GM18519 (cell line): ENCODE measurements at regions not wholly inside any gene's neighbourhood (a gene's known extent, or its start where the extent isn't known, plus 50 kb on each side); places are given as distances from the start of the nearest gene placed in this dataset.

Experiments used
- ATAC-seq: cut with Tn5 transposase; IDR thresholded peaks from one replicate; pipeline ENCODE4 v1.9.1; 2021; ENCODE audit warnings: mild to moderate bottlenecking, moderate library complexity; ENCODE audit not compliant: unreplicated experiment, low FRiP score

DNA sequence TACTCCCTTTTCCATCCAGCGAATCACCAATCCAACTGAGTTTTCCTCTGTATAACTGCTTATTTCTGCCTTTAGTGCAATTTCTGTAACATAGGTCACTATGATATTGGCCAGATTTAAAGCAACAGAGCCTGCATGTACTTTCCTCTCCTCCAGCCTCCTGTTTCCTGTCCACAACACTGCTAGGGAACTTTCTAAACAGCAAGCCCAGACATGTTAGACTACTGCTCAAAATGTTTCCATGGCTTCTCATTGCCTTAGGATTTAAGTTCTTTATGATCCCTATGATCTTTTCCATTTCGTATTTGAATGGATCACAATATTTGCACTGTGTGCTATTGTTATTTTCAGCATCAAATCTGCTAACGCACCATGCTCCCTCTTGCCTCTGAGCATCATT, 481.7 kb upstream of the SLC10A2 start:
- no peak for ATAC-seq

DNA sequence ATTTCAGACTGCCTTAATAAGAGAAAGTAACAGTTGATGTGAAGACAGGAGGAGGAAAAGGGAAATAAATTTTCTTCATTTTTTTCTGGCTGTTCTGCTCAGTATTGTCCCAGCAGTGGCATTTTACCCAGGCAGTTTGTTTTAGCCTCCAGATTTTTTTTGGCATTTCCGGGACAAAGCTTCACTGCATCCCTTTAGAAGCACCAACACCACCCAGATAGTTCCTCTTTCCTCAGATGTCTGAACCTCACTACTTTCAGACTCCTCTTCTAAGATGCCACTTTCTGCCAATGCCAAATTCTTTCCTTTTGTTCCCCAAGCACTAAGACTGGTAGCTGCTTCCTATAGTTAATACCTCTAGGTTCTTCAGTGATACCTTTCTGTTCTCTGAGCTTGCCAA, 480.1 kb upstream of the SLC10A2 start:
- ATAC-seq, result no peak

DNA sequence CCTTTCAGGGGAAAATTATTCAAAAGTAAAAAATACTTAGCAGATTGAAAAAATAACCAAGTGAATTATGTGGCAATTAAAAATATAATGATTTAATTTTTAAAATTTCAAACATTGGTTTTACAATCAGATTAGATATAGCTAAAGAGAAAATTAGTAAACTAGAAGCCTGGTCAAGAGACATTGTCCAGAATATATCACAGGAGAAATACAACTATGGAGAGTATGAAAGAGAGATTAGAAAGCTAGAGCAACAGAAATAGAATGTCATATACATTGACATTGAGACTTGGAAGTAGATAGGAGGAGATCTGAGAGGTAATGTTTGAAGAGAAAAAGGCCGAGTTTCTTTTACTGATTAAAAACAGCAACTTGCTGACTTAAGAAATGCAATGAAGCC, 476.4 kb upstream of the SLC10A2 start:
- no peak for ATAC-seq

DNA sequence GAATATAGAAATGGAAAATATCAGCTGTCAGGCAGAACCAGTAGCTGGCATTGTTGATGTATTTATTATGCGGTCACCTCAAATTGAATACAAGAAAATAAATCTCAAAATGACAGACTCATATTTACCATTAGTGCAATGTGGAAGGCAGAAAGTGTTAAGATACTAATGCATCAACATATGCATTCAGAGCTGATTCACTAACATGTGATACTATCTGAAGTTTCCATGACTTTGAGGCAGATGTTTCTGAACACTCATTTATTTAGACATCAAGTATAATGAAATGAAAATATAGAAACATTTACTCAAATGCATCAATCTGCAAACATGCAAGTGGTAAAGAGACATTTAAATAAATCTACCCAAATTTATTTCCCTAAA, 474.2 kb upstream of the SLC10A2 start:
- no peak for ATAC-seq

DNA sequence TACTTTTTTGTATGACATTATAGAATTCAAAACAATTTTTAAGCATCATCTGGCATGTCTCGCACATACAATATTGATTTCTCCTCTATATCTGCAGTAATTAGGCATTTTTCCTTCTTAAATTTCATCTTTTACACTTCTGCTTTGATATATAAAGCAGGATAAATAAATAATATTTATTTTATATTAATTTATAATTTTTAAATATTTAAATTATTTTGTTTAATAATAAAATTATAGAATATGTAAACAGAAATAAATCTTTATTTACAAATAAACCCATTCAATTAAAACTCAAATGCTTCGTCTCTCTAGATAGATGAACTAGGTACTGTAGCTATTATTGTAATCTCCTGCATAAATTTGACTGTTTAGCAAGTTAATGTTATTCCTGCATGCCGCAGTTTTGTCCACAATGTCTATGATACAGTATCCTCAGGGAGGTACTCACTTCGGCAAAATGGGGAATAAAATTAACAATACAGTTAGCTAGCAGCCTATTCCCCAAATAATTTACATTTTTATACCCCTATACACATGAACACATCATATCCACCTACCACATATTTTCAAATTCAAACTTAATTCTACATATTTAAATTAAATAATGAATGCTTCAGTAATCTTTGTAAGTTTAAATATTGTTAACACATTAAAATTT, 473.6 kb upstream of the SLC10A2 start:
- no peak for ATAC-seq

DNA sequence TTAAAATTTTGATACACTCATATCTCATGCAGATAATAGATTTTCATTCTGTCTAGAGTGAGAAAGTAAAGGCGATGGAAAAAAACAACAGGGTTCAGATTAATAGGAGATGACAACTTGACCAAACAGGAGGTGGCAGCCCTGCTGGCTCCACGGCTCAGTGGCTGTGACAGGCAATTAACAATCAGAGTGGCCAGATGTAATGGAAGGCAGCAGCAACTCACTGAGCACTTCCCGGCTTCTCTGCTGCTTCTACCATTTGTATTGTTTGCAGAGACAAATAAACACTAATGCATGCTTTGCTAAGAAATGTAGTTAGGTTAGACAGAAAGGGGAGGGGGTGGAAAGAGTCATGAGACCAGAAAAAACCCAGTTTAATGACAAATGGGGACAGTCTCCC, 473.0 kb upstream of the SLC10A2 start:
- no peak for ATAC-seq

DNA sequence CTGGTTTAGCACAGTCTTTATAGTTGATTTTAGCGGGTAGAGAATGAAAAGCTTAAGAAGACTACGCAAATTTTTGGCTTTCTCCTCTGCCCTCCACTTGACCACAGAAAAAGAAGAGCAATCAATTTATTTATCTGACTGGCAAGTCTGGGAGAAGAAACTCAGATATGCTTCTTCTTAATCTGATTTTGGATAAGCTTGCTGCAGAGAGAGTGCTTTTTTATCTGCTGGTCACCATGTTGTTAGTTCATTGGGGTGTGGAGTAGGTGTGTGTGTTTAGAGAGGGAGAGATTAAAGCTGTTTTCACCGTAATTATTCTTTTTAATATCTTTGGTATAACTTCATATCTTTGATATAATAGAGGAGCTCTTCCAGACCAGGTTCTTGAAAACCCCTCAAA, 471.4 kb upstream of the SLC10A2 start:
- no peak for ATAC-seq

DNA sequence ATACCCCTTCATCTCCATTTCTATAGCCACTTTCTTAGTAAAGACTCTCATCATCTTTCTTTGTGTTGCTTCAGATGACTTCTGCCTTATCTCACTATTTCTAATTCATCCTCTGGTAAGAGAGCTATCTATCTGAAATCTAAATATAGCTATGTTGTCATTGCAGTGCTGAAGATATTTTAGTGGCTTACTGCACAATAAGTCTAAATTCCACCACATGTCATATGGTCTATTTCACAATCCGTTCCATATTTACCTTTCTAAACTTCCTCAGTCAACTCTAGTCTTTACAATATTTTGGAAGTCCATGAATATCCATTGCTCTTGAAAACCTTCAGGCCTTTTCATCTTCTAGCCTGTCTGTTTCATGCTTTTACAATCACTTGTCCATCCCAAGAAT, 465.1 kb upstream of the SLC10A2 start:
- no peak for ATAC-seq

DNA sequence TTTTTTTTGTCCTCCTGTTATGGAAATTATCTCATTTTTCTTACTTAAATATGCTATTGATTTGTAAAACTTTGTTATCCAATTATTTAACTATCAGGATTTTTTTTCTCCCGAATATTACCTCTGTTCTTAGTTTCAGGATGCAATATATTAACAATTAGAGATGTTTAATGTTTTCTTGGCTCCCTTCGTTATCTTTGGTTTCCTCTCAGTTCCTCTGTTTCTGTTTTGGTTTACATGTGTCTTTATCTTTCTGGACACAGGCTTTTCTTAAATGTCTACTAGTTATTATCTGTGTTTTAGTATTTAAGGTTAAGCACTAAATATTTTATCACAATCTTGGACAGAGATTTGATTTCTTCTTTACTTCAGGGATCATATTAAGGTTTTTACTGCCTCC, 462.2 kb upstream of the SLC10A2 start:
- ATAC-seq, result no peak

DNA sequence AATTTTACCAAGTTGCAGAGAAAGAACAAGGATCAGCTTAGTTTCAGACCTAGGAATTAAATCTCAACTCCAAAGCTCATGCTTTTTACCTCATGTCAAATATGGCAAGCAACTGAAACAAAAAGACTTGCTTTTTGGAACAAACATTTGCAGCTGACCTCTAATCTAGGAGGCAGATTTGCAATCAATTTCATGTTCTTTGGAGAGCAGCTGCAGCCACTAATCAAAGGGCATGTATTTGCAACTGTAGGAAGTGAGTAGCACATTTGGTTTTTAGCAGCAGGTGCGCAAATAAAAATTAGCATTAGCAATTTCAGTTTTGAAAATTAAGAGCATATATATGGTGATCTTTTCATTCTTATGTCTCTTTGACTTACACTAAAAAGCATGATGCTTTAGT, 459.3 kb upstream of the SLC10A2 start:
- no peak for ATAC-seq

DNA sequence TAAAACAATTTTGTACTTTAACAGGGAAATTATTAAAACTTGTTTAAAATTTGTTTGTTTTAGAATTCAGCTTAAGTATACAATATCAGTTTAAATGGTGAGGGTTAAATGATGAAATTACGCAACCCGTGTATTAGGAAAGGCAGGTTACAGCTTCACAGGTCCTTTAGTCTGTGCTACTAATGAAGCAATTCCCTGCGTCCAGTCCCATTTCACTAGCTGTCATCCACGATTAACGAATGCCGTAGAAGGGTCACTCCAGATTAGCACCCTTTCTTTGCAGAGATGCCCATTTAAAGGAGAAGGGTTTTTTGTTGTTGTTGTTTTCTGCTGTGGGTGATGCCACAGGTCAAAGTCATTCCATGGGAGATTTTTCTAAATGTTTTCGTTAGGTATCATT, 457.6 kb upstream of the SLC10A2 start:
- no peak for ATAC-seq

DNA sequence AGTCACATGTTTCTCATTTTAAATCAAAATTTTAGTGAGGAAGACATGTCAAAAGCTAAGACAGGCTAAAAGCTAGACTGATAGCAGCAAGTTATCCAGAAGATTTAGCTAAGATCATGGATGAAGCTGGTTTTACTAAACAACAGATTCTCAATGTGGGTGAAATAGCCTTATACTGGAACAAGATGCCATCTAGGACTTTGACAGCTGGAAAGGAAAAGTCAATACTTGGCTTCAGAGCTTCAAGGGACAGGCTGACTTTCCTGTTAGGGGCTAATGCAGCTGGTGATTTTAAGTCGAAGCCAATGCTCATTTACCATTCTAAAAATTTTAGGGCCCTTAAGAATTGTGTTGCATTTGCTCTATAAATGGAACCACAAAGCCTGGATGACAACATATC, 455.3 kb upstream of the SLC10A2 start:
- no peak for ATAC-seq

DNA sequence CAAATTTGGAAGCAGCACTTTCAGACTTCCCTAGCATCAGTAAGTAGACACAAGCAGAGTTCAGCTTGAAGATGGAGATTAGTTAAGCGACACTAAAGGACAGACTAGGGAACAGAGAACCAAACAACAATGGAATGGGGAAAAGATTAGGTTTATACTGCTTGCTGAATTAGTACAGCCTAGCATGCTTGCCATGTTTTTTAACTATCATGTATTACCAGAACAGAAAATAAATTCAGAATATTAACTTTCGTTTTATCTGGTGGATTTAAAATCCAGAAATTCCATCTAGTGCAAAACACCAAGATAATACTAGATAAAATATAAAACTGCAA, 451.5 kb upstream of the SLC10A2 start:
- no peak for ATAC-seq

DNA sequence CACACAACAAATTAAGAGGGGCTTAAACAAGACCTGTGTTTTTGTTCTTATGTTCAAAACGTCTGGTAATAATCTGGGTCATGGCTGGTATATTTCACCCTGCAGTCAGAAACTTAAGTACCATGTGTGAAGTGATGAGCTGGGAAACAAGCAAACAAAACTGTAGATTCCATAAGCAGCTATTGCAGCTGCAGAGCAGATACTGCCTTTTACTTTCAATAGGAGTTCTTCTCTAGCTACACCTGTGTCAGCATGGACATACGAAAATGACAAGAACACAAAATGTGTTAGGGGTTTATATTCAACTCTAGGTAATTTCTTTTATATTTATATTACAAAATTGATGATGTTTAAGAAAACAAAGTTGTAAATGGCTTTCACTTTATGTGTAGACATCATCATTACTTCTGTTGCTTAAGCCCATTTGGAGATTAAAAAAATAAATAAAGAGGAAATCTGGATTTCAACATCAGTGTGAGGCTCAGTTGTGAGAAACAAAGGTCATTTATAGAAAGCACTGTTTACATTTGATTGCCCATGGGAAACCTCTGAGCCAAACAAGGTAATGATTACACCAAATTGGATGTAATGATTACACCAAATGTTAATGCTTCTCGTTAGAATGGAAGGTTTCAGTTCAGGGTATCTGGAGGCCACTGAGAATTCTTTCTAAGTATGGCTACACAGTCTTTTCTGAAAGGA, 451.0 kb upstream of the SLC10A2 start:
- peak; percentile 37 for ATAC-seq

DNA sequence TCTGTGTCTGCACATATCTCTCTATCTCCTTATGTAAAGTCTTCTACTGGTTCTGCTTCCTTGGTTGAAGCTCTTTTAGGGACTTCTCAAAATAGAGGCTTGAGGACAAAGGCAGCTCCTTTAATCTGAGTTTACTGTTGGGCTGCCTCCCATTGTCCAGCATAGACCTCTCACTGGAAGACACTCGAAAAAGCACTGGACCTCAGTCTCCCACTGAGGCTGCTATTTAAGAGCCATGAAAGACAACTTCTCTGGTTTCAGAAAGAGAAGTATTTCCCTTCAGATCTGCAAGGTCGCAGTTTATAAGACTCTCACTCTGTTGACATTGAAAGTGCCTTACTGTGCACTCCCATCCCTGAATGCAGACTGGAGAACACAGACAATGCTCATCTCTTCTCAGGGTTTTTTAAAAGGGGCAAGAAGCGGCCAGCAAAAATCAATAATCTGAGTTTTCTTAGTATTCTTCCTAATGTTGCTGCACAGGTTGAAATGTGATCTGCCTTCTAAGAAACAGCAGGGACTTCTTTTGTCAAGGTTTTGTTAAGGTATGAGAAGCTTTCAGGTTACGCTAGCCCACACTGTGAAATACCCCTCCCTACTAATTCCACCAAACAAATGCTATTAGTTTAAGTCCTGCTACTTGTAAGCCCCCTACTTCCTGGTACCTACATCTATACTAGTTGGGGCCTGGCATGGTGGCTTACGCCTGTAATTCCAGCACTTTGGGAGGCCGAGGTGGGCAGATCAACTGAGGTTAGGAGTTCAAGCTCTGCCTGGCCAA, 450.0 kb upstream of the SLC10A2 start:
- no peak for ATAC-seq

DNA sequence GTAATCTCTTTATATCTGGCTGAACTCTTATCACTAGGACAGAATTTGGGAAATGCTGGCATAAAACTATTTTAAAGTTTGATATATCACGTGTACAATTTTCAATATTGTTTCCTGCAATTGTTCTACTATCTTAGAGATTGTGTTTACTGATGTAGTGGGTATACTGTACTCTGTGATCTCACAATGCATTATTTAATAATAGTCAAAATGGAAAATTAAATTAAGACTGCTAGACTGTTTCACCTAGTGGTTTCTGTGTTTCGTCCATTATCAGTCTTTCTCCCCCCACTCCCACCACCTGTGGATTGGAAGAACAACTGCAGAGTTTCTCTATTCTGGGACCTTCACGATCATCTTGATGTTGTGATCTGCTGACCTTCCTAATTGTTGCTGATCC, 449.2 kb upstream of the SLC10A2 start:
- no peak for ATAC-seq

DNA sequence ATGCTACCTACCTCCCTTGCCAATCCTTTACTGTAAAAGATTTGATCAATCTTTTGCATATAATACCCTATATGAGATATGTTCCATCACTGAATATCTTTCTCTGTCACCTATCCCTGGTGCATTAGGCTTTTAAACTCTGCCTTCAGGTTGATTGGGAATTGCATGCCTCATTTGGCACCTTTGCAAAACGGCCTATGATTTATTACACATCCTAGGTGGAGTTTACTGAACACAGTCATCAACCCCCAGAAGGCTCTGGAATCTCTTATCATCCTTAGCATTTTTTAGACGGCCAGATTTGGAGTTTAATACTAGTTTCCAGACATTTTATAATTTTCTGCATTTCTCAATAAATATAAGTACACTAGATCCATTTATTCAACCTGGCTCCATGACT, 448.4 kb upstream of the SLC10A2 start:
- ATAC-seq, result no peak

DNA sequence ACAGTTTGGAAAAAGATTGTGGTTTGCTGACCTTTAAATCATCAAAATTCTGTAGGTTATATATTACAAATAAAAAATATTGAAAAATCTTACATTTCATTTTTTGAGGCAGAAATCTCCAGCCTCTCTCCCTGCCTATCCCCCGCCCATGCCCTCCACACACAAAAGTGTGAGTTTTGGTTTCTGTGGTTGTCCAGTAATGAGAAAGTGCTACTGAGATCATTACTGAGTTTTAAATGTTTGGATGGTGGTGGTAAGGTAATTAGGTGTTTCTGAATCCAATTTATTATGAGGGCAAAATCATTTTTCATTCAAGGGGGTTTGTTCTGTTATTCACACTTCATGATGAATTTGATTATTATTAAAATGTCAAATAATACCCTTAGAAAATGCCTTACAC, 448.0 kb upstream of the SLC10A2 start:
- ATAC-seq, result no peak

DNA sequence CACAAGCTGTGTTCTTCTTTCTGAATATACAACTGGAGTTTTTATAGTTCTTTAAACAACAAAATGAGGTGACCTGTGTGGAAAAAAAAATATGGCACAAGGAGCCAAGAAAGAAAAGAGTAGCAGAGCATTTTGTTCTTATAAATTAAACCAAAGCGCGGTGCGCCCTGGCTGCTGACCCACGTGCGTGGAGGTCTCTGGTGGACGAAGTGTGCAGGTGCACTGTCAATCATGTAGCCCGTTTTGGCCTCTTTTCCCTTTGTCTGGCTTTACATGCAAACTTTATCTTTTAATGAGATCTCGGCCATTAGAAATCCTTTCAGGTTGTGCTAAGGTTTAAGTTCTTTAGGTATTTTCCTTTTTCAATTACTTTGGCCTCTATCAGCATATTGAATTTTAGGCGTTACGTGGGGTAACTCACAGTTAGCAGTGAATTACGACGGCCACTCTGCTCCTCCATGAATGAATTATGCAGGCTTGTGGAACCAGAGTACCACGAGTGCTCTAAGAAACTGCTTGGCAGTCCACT, 443.9 kb upstream of the SLC10A2 start:
- no peak for ATAC-seq

DNA sequence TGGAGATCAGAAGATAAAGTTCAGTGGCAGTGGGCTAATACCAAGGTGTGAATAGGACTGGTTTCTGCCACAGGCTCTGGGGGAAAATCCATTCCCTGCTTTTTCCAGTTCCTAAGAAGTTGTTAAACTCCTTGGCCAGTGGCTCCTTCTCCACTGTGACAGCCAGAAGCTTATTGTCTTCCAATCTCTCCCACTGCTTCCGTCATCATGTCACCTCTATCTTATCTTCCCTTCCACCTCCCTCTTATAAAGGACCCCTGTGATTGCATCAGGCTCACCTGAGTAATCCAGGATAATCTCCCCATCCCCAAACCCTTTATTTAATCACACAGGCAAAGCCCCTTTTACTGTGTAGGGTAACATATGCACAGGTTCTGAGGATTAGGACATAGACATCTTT, 431.2 kb upstream of the SLC10A2 start:
- ATAC-seq, result no peak

DNA sequence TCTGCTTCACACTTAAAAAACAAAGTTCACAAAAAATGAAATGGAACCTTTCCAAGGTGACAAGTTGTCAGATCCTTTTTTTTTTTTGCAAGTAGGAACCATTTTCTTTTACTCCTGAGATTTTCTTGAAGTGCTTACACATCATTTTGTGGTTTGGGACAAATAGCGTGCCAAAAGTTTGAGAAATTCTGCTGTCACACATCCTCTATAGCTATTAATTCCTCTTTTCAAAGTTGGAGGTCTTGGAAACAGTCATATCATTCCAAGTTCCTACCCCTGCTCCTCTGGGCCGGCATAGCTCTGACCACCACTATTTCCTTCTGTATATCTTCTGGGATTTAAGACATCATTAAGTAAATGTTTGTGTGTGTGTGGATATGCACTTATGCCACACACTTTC, 421.6 kb upstream of the SLC10A2 start:
- ATAC-seq, result no peak

DNA sequence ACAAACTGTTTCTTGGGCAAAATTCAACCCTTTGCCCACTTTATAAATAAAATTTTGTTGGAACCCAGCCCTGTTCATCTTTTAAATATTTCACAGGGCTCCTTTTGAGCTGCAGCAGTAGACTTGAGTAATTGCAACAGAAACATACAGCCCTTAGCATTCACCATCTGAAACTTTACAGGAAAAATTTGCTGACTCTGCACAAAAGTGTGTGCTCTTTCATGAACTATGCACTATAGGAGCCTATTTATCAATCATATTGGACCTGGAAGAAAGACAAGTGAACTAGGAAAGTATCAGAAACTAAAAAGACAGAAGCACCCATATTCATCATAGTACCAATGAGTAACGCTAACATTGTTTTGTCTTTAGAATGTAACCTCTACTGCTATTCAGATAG, 406.9 kb upstream of the SLC10A2 start:
- no peak for ATAC-seq
